ENCODE measurements at regions not wholly inside any gene's neighbourhood (a gene's known extent, or its start where the extent isn't known, plus 50 kb on each side); places are given as distances from the start of the nearest gene placed in this dataset.

DNA sequence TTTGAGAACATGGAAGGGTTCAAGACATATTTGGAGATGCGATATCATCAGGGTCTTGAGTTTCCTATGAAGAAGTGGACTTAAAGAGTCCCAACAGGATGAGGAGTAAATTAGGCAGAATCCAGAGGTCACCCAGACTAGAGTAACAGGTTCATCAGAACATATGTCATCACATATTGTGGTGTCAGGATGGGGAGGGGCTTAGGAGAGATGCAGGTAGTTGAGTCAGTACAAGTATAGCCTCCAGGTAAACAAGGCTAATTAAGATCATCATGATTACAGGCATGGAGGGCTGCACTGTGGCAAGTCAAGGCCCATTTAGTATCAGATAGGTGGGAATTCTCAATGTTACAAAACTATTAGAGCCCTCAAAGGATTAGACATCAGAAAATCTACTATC is 90.1 kb upstream of the PAK5 start:
- H3K36me3 ChIP-seq (ENCODE audit: low read depth), result no peaks in the 10 kb centered on the region
- intact Hi-C loops (cut with micrococcal nuclease; ENCODE audit: unreplicated experiment), result no loop called here
- ChIA-PET POLR2A (ENCODE audit: unreplicated experiment) (no interaction called here), CTCF (no interaction called here)
- H3K4me1 ChIP-seq (replicated peaks; ENCODE audit: insufficient read depth), result no peaks in the 10 kb centered on the region
- DNase-seq, result no peak
- H3K79me2 ChIP-seq (ENCODE audit: low read depth), result no peaks in the 10 kb centered on the region
- no peaks in the 10 kb centered on the region for H3K27me3 ChIP-seq (ENCODE audit: insufficient read depth, low read depth)
- no peak for TF ChIP-seq EZH2 (IDR thresholded peaks at IDR 0.05; ENCODE audit: low read depth)
- TF ChIP-seq, protein P1, sequence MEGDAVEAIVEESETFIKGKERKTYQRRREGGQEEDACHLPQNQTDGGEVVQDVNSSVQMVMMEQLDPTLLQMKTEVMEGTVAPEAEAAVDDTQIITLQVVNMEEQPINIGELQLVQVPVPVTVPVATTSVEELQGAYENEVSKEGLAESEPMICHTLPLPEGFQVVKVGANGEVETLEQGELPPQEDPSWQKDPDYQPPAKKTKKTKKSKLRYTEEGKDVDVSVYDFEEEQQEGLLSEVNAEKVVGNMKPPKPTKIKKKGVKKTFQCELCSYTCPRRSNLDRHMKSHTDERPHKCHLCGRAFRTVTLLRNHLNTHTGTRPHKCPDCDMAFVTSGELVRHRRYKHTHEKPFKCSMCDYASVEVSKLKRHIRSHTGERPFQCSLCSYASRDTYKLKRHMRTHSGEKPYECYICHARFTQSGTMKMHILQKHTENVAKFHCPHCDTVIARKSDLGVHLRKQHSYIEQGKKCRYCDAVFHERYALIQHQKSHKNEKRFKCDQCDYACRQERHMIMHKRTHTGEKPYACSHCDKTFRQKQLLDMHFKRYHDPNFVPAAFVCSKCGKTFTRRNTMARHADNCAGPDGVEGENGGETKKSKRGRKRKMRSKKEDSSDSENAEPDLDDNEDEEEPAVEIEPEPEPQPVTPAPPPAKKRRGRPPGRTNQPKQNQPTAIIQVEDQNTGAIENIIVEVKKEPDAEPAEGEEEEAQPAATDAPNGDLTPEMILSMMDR (conservative IDR thresholded peaks at IDR 0.05), result no peak
- H4K20me1 ChIP-seq (ENCODE audit: insufficient read depth), result no peaks in the 10 kb centered on the region
- no peak overlapping the region for H3K27ac ChIP-seq
- no peaks in the 10 kb centered on the region for H3K9me2 ChIP-seq (ENCODE audit: insufficient read depth)
- no peak overlapping the region for H2AFZ ChIP-seq
- H3K4me3 ChIP-seq, result no peak overlapping the region
- H3F3A ChIP-seq (ENCODE audit: insufficient read depth, low read depth), result no peaks in the 10 kb centered on the region
- H3K4me2 ChIP-seq, result no peak overlapping the region
- no TSS peak for BruUV-seq (replicated peaks)
- no peaks in the 10 kb centered on the region for H3K9me3 ChIP-seq (ENCODE audit: insufficient read depth, low read depth)

DNA sequence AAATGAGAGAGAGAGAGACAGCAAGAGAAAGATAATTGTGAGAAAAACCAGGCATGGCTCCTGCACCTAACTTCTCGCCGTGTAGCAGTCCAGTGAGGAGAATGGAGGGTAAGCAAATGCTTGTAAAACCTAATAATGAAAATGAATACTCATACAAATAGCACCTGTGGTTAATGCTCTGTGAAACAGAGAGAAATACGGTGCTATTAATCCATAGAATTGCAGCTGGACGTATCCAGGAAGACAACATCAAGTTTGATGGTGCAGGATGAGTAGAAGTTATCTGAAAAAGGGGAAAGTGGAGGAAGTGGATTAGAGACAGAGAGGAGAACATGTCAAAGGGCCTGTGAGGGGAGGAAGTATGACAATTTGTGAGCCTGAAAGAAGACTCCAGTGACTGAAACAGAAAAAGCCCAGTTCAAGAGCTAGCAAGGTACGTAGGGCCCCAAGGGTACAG is 89.4 kb upstream of the PAK5 start:
- Histone ChIP-seq H3K9me2 (ENCODE audit: insufficient read depth) (no peaks in the 10 kb centered on the region), H3K27me3 (ENCODE audit: insufficient read depth, low read depth) (no peaks in the 10 kb centered on the region), H3K4me1 (replicated peaks; ENCODE audit: insufficient read depth) (no peaks in the 10 kb centered on the region), H3K4me2 (no peak overlapping the region), H3K79me2 (ENCODE audit: low read depth) (no peaks in the 10 kb centered on the region), H3K27ac (no peak overlapping the region), H3F3A (ENCODE audit: insufficient read depth, low read depth) (no peaks in the 10 kb centered on the region), H2AFZ (no peak overlapping the region; the same call in 1 of the 2 replicates), H3K36me3 (ENCODE audit: low read depth) (no peaks in the 10 kb centered on the region), H3K9me3 (ENCODE audit: insufficient read depth, low read depth) (no peaks in the 10 kb centered on the region), H3K4me3 (no peak overlapping the region), H4K20me1 (ENCODE audit: insufficient read depth) (no peaks in the 10 kb centered on the region)
- no TSS peak for BruUV-seq (replicated peaks)
- ChIA-PET POLR2A (ENCODE audit: unreplicated experiment) (no interaction called here), CTCF (no interaction called here)
- no peak for DNase-seq
- TF ChIP-seq EZH2 (IDR thresholded peaks at IDR 0.05; ENCODE audit: low read depth), result no peak
- TF ChIP-seq, protein P1 (conservative IDR thresholded peaks at IDR 0.05), result no peak
- intact Hi-C loops (cut with micrococcal nuclease; ENCODE audit: unreplicated experiment), result no loop called here

DNA sequence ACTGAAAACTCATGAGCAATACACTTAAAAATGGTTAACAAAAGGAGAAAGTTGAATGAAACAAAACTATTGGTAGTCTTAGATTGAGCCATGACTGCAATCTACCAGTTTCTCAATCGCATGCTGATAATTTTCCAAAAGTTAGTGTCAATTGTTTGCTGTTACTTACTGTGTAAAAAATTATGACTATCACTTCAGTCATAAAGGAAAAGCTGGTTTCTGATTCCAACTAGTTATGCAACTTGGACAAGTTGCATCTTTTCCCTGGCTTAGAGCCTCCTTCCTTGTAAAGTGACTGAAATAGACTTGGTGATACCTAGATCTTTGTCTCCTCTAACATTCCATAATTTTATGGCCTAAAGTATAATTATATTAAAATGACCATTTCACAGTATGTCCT is 88.3 kb upstream of the PAK5 start:
- Histone ChIP-seq H3K27me3 (ENCODE audit: insufficient read depth, low read depth) (no peaks in the 10 kb centered on the region), H3K9me2 (ENCODE audit: insufficient read depth) (no peaks in the 10 kb centered on the region), H3K27ac (no peak overlapping the region), H4K20me1 (ENCODE audit: insufficient read depth) (no peaks in the 10 kb centered on the region), H3K36me3 (ENCODE audit: low read depth) (no peaks in the 10 kb centered on the region), H3F3A (ENCODE audit: insufficient read depth, low read depth) (no peaks in the 10 kb centered on the region), H3K4me1 (replicated peaks; ENCODE audit: insufficient read depth) (no peaks in the 10 kb centered on the region), H3K4me3 (no peak overlapping the region), H3K4me2 (no peak overlapping the region), H3K79me2 (ENCODE audit: low read depth) (no peaks in the 10 kb centered on the region), H2AFZ (no peak overlapping the region), H3K9me3 (ENCODE audit: insufficient read depth, low read depth) (no peaks in the 10 kb centered on the region)
- BruUV-seq (replicated peaks), result no TSS peak
- POLR2A ChIA-PET (ENCODE audit: unreplicated experiment), result no interaction called here
- DNase-seq, result no peak
- CTCF ChIA-PET, result no interaction called here
- intact Hi-C loops (cut with micrococcal nuclease; ENCODE audit: unreplicated experiment), result no loop called here
- TF ChIP-seq EZH2 (IDR thresholded peaks at IDR 0.05; ENCODE audit: low read depth), result no peak
- TF ChIP-seq, protein P1 (conservative IDR thresholded peaks at IDR 0.05), result no peak

All from PC-9 (cell line).